AG08396 (cell line): ENCODE measurements at regions not wholly inside any gene's neighbourhood (a gene's known extent, or its start where the extent isn't known, plus 50 kb on each side); places are given as distances from the start of the nearest gene placed in this dataset.
"Not testable (repeated sequence)": the region's sequence is repeated elsewhere in the genome, so short reads cannot be mapped to it uniquely, and the experiment has no call there.

Source experiments
- DNase-seq: peaks from one replicate; pipeline ENCODE4 v3.0.0; 2012; ENCODE audit warnings: low spot score, mixed read lengths

GRCh38 chr13:63337041-63337440 is 1921.4 kb upstream of the PCDH20 start:
- no peak for DNase-seq

DNA sequence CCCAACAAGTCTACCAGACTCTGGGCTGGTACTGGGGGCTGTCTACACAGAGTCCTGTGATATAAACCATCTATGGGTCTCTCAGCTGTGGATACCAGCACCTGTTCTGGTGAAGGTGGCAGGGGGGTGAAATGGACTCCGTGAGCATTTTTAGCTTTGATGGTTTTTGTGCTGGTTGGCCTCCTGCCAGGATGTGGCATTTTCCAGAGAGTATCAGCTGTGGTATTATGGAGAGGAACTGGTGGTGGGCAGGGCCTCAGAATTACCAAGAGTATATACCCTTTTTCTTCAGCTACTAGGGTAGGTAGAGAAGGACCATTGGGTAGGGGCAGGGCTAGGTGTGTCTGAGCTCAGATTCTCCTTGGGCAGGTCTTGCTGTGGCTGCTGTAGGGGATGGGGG is 1920.9 kb upstream of the PCDH20 start:
- DNase-seq = no peak

DNA sequence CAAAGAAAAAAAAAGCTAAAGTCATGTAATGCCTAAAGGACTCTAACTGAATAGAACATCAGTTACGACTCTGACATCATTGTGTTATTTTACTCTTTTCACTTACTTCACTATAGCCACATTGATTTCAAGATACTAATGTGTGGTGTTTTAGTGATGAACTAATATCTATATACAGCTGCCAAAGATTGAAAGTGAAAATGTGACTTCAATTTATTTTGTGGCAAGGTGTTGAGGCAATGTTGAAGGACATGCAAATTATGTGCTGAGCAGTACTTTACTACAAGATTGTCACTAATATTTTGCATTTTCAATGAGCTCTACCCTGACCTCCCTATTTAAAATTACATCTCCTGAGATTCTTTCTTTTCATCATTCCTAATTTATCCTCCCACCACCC is 1911.9 kb upstream of the PCDH20 start:
- no peak for DNase-seq

GRCh38 chr13:63323441-63323840 is 1907.8 kb upstream of the PCDH20 start:
- DNase-seq = no peak

DNA sequence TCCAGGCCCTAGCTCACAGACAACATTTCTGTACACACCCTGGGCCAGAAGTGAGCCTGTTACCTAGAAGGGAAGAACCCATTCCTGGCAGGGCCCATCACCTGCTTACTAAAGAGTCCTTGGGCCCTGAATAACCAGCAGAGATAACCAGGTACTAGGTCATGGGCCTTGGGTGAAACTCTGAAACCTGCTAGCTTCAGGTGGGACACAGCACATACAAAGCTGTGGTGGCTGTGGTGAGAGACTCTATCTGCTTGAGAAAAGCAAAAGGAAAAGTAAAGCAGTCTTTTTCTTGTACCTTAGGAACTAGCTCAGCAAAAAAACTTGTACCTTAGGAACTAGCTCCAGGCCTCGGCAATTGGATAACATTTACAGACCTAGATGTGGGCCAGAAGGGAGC is 1895.9 kb upstream of the PCDH20 start:
- DNase-seq = no peak

DNA sequence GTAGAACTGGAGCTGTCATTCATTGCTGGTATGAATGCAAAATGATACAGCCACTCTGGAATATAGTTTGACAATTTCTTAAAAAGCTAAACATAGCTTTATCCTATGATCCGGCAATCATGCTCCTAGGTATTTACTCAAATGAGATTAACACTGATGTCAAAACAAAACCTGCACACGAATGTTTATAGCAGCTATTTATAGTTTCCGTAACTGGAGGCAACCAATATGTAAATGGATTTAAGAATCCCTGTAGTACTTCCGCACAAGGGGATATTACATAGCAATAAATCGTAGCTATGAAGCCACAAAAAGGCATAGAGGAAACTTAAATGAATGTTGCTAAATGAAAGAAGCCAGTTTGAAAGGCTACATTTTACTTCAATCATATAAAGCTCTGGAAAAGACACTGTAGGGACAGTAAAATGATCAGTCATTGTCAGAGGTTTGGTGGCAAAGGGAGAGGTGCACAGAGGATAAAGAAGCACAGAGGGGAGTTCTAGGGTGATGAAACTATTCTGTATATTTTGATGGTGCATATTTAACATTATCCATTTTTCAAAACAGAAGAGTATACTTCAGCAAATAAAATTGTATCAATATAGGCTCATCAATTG is 1893.0 kb upstream of the PCDH20 start:
- no peak for DNase-seq

GRCh38 chr13:63307228-63307627 is 1891.6 kb upstream of the PCDH20 start:
- DNase-seq = no peak

- DNase-seq = no peak
Observed at GRCh38 chr13:63305641-63306133, 1890.0 kb upstream of the PCDH20 start.

DNA sequence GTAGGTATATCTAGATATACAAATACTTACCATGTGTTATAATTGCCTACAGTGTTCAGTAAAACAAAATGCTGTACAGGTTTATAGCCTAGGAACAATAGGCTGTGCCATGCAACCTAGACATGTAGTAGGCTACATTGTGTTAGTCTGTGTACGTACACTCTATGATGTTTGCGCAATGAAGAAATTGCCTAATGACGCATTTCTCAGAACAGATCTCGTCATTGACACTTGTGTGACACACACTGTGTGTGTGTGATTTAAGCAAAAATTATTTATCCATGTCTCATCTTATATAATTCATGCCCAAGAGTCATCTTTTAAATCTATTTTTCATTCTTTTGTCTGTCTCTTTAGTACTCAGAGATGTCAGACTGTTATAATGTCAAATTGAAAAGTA is 1888.8 kb upstream of the PCDH20 start:
- DNase-seq = no peak

GRCh38 chr13:63299866-63300394 is 1884.3 kb upstream of the PCDH20 start:
- DNase-seq = no peak

GRCh38 chr13:63297163-63297562 is 1881.5 kb upstream of the PCDH20 start:
- DNase-seq = no peak

- no peak for DNase-seq
Observed at GRCh38 chr13:63291701-63292100, 1876.1 kb upstream of the PCDH20 start.

DNA sequence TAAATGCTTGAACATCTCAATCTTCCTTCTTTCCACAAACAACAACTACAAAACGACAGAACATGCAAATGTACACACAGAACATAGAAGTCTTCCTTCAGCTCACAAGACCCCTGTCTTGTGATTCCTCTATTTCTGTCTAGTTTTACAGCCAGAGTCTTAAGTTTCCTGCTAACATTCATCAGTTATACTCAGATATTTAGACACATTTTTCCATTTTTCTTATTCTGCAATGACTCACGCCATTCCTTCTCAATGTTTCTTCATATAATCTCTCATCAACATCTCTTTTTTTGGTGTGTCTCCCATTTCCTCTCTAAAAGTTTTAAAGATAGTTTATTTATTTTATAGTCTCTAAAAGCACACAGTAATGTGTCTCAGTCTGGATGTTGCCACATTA is 1872.9 kb upstream of the PCDH20 start:
- DNase-seq = no peak

DNA sequence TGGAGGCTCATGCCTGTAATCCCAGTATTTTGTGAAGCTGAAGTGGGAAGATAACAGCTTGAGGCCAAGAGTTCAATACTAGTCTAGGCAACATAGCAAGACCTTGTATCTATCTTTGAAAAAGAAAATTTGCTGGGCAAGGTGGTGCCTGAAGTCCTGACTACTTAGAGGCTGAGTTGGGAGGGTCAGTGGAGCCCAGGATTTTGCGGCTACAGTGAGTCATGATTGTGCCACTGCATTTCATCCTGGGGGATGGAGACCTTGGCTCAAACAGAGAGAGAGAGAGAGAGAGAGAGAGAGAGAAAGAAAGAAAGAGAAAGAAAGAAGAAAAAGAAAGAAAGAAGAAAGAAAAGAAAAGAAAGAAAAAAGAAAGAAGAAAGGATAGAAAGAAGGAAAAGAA is 1872.3 kb upstream of the PCDH20 start:
- DNase-seq = no peak

- DNase-seq = no peak
Observed at GRCh38 chr13:63285426-63285825, 1869.8 kb upstream of the PCDH20 start.

- DNase-seq = no peak
Observed at GRCh38 chr13:63279136-63279535, 1863.5 kb upstream of the PCDH20 start.

DNA sequence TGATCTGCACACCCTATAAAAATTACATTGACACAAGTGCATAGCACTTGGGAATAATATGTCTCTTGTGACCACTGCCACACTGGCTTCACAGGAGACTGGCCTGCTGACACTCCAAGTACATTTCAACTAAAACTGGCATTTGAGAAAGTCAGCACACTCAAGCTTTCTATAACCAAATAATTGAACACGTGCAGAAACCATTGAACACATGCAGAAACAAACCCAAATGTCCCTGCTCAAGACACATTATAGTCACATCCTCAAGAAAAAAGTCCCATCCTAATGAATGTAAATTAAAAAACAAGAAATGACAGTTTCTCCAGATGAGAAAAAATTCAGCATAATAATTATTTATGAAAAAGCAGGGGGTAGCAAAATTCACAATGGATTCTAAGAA is 1859.1 kb upstream of the PCDH20 start:
- DNase-seq = no peak

- no peak for DNase-seq
Observed at GRCh38 chr13:63249411-63250187, 1834.0 kb upstream of the PCDH20 start.

DNA sequence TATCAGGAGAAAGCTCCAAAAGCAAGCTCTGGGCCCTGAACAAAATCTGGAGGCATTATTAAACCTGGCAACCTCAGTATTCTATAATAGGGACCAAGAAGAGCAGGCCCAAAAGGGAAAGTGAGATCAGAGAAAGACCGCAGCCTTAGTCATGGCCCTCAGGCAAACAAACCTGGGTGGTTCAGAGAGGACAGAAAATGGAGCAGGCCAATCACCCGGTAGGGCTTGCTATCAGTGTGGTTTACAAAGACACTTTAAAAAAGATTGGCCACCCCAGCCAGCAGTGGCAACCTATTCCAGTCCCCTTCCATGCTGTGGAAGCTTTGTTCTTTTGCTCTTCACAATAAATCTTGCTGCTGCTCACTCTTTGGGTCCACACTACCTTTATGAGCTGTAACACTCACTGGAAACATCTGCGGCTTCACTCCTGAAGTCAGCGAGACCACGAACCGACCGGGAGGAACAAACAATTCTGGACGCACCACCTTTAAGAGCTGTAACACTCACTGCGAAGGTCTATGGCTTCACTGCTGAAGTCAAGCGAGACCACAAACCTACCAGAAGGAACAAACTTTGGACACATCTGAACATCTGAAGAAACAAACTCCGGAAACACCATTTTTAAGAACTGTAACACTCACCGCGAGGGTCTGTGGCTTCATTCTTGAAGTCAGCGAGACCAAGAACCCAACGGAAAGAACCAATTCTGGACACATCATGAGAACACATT is 1821.2 kb upstream of the PCDH20 start:
- not testable (repeated sequence) for DNase-seq

GRCh38 chr13:63218596-63218995 is 1802.9 kb upstream of the PCDH20 start:
- not testable (repeated sequence) for DNase-seq

DNA sequence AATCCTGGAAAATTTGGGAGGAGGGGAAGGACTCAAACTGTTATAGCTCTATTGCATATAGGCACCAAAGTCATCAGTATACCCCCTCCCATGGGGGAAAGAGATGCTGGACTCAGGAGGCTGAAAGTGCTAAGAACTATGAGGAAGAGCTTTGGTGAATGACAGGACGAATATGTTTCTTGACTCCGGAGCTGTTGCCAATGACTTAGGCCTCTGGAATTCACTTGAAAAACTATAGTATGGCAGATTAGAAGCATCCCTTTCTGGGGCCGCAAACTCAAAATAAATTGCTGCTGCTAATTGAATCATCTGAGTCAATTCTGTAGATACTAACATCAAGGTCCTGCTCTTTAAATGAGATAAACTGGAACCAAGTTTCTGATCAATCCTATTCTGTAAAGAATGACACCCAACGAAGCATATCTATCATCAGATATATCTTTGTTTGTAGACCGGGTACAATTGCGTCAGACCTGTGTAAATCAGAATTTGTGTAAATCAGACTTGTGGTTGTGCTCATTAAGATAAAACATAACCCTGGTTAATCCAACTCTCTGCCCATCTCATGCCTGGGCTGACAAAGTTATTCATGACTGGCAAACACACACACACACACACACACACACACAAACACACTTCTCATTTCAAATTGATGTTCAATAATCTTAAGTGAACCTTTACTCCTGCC is 1793.8 kb upstream of the PCDH20 start:
- DNase-seq = no peak

DNA sequence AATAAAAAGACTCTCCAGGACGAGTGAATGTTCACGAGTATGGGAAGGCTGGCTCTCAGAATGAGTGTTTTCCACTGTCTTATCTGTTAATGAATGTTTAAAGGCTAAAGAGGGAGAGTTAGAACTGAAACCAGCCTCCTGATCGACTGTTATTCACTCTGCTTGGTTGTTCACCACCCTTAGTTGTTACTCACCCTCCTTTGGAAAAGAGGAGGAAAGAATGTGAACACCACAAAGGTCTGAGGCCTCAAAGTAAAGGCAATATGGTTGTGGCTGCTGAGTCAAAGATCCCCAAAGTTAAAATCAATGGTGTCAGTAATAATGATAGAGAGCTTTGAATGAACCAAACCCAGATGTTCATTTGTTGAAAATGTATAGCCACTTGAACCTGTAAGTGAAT is 1793.2 kb upstream of the PCDH20 start:
- no peak for DNase-seq
